Breast epithelium (tissue), 4 donors: ENCODE measurements at regions not wholly inside any gene's neighbourhood (a gene's known extent, or its start where the extent isn't known, plus 50 kb on each side); places are given as distances from the start of the nearest gene placed in this dataset.

Experiments used
- DNase-seq, 2 donors: peaks; one replicate each; pipeline ENCODE4 v3.0.0-alpha.2; 2019; ENCODE audit warnings: low spot score in 2 of 2
- H3K27ac ChIP-seq, 2 donors: fragments of 200-600 bp; sonication (generic) in 1 of 2; one replicate each; pipeline ENCODE4 v1.5.1; 2016 to 2019; ENCODE audit warnings: mild to moderate bottlenecking in 1 of 2
- H3K27me3 ChIP-seq, 2 donors: fragments of 200-600 bp; sonication (generic) in 1 of 2; one replicate each; pipeline versions ENCODE4 v1.5.1 to v1.6.0; 2017 to 2019; ENCODE audit warnings: control low read depth in 1 of 2, mild to moderate bottlenecking in 1 of 2
- H3K36me3 ChIP-seq: fragments of 200-600 bp; one replicate; pipeline ENCODE4 v1.5.1; 2019
- H3K4me1 ChIP-seq, 2 donors: fragments of 200-600 bp; sonication (generic); one replicate each; pipeline ENCODE4 v1.5.1; 2016 to 2019; ENCODE audit warnings: control low read depth in 1 of 2
- H3K4me3 ChIP-seq, 3 donors: fragments of 200-600 bp; sonication (generic); 1 replicate in 2 of 3; 2 replicates in 1 of 3; pipeline ENCODE4 v1.5.1; 2016 to 2019; ENCODE audit warnings: mild to moderate bottlenecking in 3 of 3, moderate library complexity in 2 of 3
- H3K9me3 ChIP-seq, 2 donors: fragments of 200-600 bp; sonication (generic) in 1 of 2; one replicate each; pipeline ENCODE4 v1.5.1; 2016 to 2019; ENCODE audit warnings: control low read depth in 1 of 2
- POLR2A ChIP-seq: fragments of 450-650 bp; IDR thresholded peaks from one replicate; pipeline ENCODE4 v1.6.1; 2016; ENCODE audit warnings: antibody characterized with exemption, mild to moderate bottlenecking, moderate library complexity
- POLR2AphosphoS5 ChIP-seq, 3 donors: sonication (generic); formaldehyde crosslinking; IDR thresholded peaks; one replicate each; pipeline ENCODE4 v1.6.1; 2017; ENCODE audit warnings: antibody characterized with exemption in 3 of 3
- intact Hi-C: fragments of 100-400 bp; cut with DNase I; formaldehyde crosslinking; loops from one replicate; pipeline ENCODE4 v1.15.1; 2023; ENCODE audit warnings: low total_unique reads
- TF ChIP-seq, protein P1 (sequence below), 3 donors: fragments of 450-650 bp; IDR thresholded peaks; one replicate each; pipeline ENCODE4 v1.5.1; 2016 to 2017; ENCODE audit warnings: antibody characterized with exemption in 3 of 3, mild to moderate bottlenecking in 3 of 3, moderate library complexity in 3 of 3

DNA sequence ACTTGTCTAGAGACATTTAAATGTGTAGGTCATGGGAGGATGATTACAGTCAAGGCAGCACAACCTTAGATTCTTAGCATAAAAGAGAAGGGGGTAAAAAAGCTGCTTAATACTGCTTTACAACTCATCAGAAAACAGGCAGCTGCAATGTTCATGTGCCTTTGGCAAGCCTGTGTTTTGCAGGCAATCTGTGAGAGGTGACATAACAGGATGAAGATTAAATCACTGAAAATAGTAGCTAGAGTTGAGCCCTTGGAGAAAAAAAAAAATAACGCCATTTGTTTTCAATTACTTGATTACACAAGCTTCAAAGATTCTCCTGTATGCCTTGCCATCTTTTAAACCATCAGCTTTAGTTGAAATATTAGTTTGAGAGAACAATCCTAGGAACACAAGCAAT, 847.6 kb upstream of the LCORL start:
- Histone ChIP-seq H3K9me3 (peaks cover 0 to 11% of the 10 kb centered on the region in 2 donors), H3K4me1 (no peaks in the 10 kb centered on the region), H3K36me3 (no peaks in the 10 kb centered on the region), H3K27me3 (no peaks in the 10 kb centered on the region), H3K27ac (no peak overlapping the region), H3K4me3 (no peak overlapping the region)
- DNase-seq, result no peak
- TF ChIP-seq POLR2A (no peak), POLR2AphosphoS5 (IDR thresholded peaks at IDR 0.05) (no peak)
- TF ChIP-seq, protein P1, sequence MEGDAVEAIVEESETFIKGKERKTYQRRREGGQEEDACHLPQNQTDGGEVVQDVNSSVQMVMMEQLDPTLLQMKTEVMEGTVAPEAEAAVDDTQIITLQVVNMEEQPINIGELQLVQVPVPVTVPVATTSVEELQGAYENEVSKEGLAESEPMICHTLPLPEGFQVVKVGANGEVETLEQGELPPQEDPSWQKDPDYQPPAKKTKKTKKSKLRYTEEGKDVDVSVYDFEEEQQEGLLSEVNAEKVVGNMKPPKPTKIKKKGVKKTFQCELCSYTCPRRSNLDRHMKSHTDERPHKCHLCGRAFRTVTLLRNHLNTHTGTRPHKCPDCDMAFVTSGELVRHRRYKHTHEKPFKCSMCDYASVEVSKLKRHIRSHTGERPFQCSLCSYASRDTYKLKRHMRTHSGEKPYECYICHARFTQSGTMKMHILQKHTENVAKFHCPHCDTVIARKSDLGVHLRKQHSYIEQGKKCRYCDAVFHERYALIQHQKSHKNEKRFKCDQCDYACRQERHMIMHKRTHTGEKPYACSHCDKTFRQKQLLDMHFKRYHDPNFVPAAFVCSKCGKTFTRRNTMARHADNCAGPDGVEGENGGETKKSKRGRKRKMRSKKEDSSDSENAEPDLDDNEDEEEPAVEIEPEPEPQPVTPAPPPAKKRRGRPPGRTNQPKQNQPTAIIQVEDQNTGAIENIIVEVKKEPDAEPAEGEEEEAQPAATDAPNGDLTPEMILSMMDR (IDR thresholded peaks at IDR 0.05), result no peak
- intact Hi-C loops, result no loop called here

DNA sequence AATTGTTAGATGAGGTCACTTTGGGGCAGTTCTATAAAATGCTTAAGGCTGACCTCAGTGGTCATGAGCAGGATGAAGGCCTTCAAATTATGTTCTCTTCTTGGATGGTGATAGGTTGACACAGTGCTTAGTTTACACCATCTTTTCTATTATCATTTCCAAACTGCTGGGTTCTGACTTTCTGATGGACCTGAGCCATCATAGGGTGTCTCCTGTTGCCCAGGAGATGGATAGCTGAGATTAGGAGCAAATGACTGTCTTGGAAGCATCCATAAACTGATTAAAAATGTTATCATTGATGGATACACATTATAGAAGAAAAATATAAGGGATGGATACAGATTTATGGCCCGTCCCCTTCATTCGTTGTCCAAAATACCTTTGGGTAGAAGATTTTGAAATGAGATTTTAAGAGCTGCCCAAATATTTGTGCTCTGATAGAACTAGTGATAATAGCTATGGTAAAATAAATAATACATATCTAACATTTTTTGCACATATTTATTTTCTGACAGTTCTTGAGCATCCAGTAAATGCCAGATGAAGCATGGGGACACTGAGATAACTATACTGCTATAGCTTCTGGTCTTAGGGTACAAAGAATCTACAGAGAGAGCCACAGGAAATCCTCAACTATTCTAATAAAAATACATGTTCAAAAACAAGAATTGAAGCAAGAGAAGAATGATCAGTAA, 839.4 kb upstream of the LCORL start:
- Histone ChIP-seq H3K4me3 (no peak overlapping the region), H3K27ac (no peak overlapping the region), H3K9me3 (no peaks in the 10 kb centered on the region), H3K27me3 (no peaks in the 10 kb centered on the region), H3K4me1 (no peaks in the 10 kb centered on the region), H3K36me3 (no peaks in the 10 kb centered on the region)
- no peak for DNase-seq
- intact Hi-C loops, result no loop called here
- no peak for TF ChIP-seq POLR2A

DNA sequence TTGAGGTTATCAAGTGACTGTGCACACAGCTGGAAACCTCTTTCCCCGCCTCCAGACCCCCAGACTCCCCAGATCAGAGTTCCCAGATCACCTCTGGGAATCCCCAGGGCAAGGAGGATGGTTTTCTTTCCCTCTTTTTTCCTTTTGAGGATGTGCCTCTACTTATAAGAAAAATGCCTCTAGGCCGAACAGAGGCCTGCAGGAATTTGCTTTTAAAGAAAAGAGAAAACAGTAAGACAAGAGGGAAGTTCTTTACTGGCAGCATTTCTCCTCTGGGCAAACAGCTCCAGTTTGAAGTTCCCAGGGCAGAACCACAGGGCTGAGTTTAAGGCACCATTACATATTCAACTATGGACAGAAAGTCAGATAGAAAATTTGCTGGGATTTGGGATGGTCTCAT, 837.9 kb upstream of the LCORL start:
- H3K9me3 ChIP-seq, result no peaks in the 10 kb centered on the region
- intact Hi-C loops, result no loop called here
- DNase-seq, result no peak
- no peak for TF ChIP-seq POLR2AphosphoS5 (IDR thresholded peaks at IDR 0.05)
- TF ChIP-seq, protein P1 (IDR thresholded peaks at IDR 0.05), result no peak
- no peak for TF ChIP-seq POLR2A
- H3K36me3 ChIP-seq, result no peaks in the 10 kb centered on the region
- no peaks in the 10 kb centered on the region for H3K27me3 ChIP-seq
- H3K27ac ChIP-seq, result no peak overlapping the region
- no peaks in the 10 kb centered on the region for H3K4me1 ChIP-seq
- H3K4me3 ChIP-seq, result no peak overlapping the region

DNA sequence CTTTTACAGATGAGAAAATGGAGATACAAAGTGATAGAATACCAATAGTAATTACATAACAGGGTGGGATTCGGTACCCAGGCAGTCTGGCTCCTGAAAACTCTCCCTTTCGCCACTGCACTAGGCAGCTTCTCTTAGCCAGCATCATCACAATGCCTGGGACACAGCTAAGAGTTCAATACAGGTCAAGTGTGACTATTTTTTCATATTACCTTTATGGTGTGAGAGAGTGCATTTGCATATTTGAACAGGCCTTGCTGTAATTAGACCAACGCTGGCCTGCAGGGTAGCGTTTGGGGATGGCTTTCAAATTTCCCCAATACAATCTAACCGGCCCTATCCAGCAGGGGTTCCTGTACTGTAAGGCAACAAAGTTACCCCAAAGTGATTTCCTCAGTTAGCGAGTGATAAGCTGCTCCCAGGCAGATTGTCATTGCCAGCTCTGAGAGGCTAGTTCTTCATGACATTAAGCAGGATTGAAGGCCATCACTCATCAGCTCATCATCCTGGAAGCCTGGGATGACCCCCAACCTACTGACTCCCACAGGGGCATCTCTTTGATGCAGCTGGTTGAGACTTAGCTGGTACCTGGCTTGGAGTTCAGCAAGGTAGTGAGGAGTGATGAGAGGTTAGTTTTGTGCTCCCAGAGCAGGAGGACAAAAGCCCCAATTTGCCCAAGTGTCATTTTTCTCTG, 836.8 kb upstream of the LCORL start:
- H3K27ac ChIP-seq, result no peak overlapping the region
- intact Hi-C loops, result no loop called here
- H3K36me3 ChIP-seq, result no peaks in the 10 kb centered on the region
- H3K27me3 ChIP-seq, result no peaks in the 10 kb centered on the region
- DNase-seq, result no peak
- H3K9me3 ChIP-seq, result no peaks in the 10 kb centered on the region
- H3K4me1 ChIP-seq, result no peaks in the 10 kb centered on the region
- no peak overlapping the region for H3K4me3 ChIP-seq
- TF ChIP-seq, protein P1 (IDR thresholded peaks at IDR 0.05), result no peak
- TF ChIP-seq POLR2AphosphoS5 (IDR thresholded peaks at IDR 0.05) (no peak), POLR2A (no peak)

DNA sequence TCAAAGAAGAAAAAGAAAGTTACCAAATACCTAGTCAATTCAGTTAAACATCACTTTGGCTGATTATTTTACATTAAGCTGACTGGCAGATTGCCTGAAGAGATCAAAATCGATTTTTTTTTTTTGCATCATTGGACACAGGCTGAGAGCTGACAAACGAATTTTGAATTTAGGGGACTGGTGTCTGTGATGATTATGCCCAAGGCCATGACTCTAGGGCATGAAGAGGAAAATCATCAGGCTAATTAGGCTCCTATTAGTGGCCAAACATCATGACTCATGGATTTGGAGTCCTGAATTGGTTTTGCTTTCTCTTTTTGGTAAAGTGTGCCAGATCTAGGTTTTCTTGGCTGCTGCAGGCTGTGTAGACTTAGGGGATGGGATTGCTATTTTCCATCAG, 829.3 kb upstream of the LCORL start:
- H3K4me1 ChIP-seq, result no peaks in the 10 kb centered on the region
- no peaks in the 10 kb centered on the region for H3K27me3 ChIP-seq
- H3K27ac ChIP-seq, result no peak overlapping the region
- TF ChIP-seq, protein P1 (IDR thresholded peaks at IDR 0.05), result no peak
- no peak for TF ChIP-seq POLR2AphosphoS5 (IDR thresholded peaks at IDR 0.05)
- TF ChIP-seq POLR2A, result no peak
- no peaks in the 10 kb centered on the region for H3K36me3 ChIP-seq
- intact Hi-C loops, result no loop called here
- no peak for DNase-seq
- no peaks in the 10 kb centered on the region for H3K9me3 ChIP-seq
- no peak overlapping the region for H3K4me3 ChIP-seq
